HG03175 (cell line): ENCODE measurements at regions not wholly inside any gene's neighbourhood (a gene's known extent, or its start where the extent isn't known, plus 50 kb on each side); places are given as distances from the start of the nearest gene placed in this dataset.

ENCODE experiments used
- ATAC-seq: cut with Tn5 transposase; IDR thresholded peaks from one replicate; pipeline ENCODE4 v1.9.1; 2021; ENCODE audit warnings: mild to moderate bottlenecking, moderate library complexity; ENCODE audit not compliant: unreplicated experiment

- no peak for ATAC-seq
Observed at GRCh38 chr4:151994429-151994828, 233.6 kb upstream of the GATB start.

- no peak for ATAC-seq
Observed at GRCh38 chr4:151993521-151993920, 232.7 kb upstream of the GATB start.

- ATAC-seq: no peak
Observed at GRCh38 chr4:151992332-151993154, 231.7 kb upstream of the GATB start.

- ATAC-seq: no peak
Observed at GRCh38 chr4:151991884-151992167, 231.0 kb upstream of the GATB start.

GRCh38 chr4:151991001-151991883 is 230.4 kb upstream of the GATB start:
- ATAC-seq: no peak

GRCh38 chr4:151990201-151990600 is 229.4 kb upstream of the GATB start:
- ATAC-seq: no peak

GRCh38 chr4:151988591-151988990 is 227.8 kb upstream of the GATB start:
- ATAC-seq: no peak

GRCh38 chr4:151987606-151988005 is 226.8 kb upstream of the GATB start:
- ATAC-seq: no peak

GRCh38 chr4:151983854-151984253 is 223.0 kb upstream of the GATB start:
- no peak for ATAC-seq

- no peak for ATAC-seq
Observed at GRCh38 chr4:151979819-151980218, 219.0 kb upstream of the GATB start.

GRCh38 chr4:151968643-151969042 is 207.8 kb upstream of the GATB start:
- ATAC-seq: no peak

GRCh38 chr4:151967074-151967473 is 206.3 kb upstream of the GATB start:
- ATAC-seq: no peak

- ATAC-seq: no peak
Observed at GRCh38 chr4:151962138-151962823, 201.5 kb upstream of the GATB start.

- ATAC-seq: no peak
Observed at GRCh38 chr4:151961456-151961855, 200.6 kb upstream of the GATB start.

GRCh38 chr4:151960449-151961230 is 199.8 kb upstream of the GATB start:
- ATAC-seq: no peak

GRCh38 chr4:151957153-151957552 is 196.3 kb upstream of the GATB start:
- no peak for ATAC-seq

- no peak for ATAC-seq
Observed at GRCh38 chr4:151955721-151956380, 195.0 kb upstream of the GATB start.

- no peak for ATAC-seq
Observed at GRCh38 chr4:151953795-151954372, 193.1 kb upstream of the GATB start.

GRCh38 chr4:151953312-151953711 is 192.5 kb upstream of the GATB start:
- ATAC-seq: no peak

- no peak for ATAC-seq
Observed at GRCh38 chr4:151952711-151953254, 192.0 kb upstream of the GATB start.
